Posterior vena cava (tissue), 2 donors: ENCODE measurements at regions not wholly inside any gene's neighbourhood (a gene's known extent, or its start where the extent isn't known, plus 50 kb on each side); places are given as distances from the start of the nearest gene placed in this dataset.

ENCODE experiments used
- DNase-seq: peaks from one replicate; pipeline ENCODE4 v3.0.0-alpha.2; 2020; ENCODE audit warnings: low spot score
- intact Hi-C, 2 donors: fragments of 100-400 bp; cut with DNase I; formaldehyde crosslinking; loops; one replicate each; pipeline versions ENCODE4 v1.14.1 to v1.14.2; 2022 to 2023
- donor health status: DM: yes; HTN: yes; CAD: no.
- donor health status: DM: yes; HTN: yes; CAD: no.

- intact Hi-C loops, result no loop called here
- no peak for DNase-seq
Observed at GRCh38 chr22:34115722-34116121, 195.4 kb upstream of the LARGE1 start.

GRCh38 chr22:34116126-34116525 is 195.8 kb upstream of the LARGE1 start:
- intact Hi-C loops, result no loop called here

GRCh38 chr22:34122042-34122441 is 201.8 kb upstream of the LARGE1 start:
- intact Hi-C loops, result no loop called here
- no peak for DNase-seq

More at GRCh38 chr22:34116126-34116525, 195.8 kb upstream of the LARGE1 start:
- no peak for DNase-seq

GRCh38 chr22:34129691-34130486 is 209.6 kb upstream of the LARGE1 start:
- no peak for DNase-seq
- intact Hi-C loops, result no loop called here

- DNase-seq, result no peak
- intact Hi-C loops, result no loop called here
Observed at GRCh38 chr22:34135749-34136148, 215.5 kb upstream of the LARGE1 start.

GRCh38 chr22:34150023-34150422 is 229.7 kb upstream of the LARGE1 start:
- intact Hi-C loops, result no loop called here
- no peak for DNase-seq

- no peak for DNase-seq
- intact Hi-C loops, result no loop called here
Observed at GRCh38 chr22:34159491-34159890, 239.2 kb upstream of the LARGE1 start.

GRCh38 chr22:34160141-34160783 is 240.0 kb upstream of the LARGE1 start:
- intact Hi-C loops, result no loop called here
- DNase-seq, result no peak

GRCh38 chr22:34161431-34162123 is 241.3 kb upstream of the LARGE1 start:
- intact Hi-C loops, result no loop called here
- DNase-seq, result no peak

- intact Hi-C loops, result no loop called here
- DNase-seq, result no peak
Observed at GRCh38 chr22:34198976-34199375, 278.7 kb upstream of the LARGE1 start.

GRCh38 chr22:34210301-34210700 is 290.0 kb upstream of the LARGE1 start:
- DNase-seq, result no peak
- intact Hi-C loops, result no loop called here

GRCh38 chr22:34214372-34214771 is 294.1 kb upstream of the LARGE1 start:
- intact Hi-C loops, result no loop called here
- DNase-seq, result no peak

- DNase-seq, result no peak
- intact Hi-C loops, result no loop called here
Observed at GRCh38 chr22:34225278-34225677, 305.0 kb upstream of the LARGE1 start.

- intact Hi-C loops, result no loop called here
- no peak for DNase-seq
Observed at GRCh38 chr22:34236527-34236926, 316.3 kb upstream of the LARGE1 start.

- DNase-seq, result no peak
- intact Hi-C loops, result no loop called here
Observed at GRCh38 chr22:34239421-34239820, 319.1 kb upstream of the LARGE1 start.

- no peak for DNase-seq
- intact Hi-C loops, result no loop called here
Observed at GRCh38 chr22:34243023-34243422, 322.7 kb upstream of the LARGE1 start.

GRCh38 chr22:34255042-34255441 is 334.8 kb upstream of the LARGE1 start:
- intact Hi-C loops, result no loop called here
- DNase-seq, result no peak

- no peak for DNase-seq
- intact Hi-C loops, result no loop called here
Observed at GRCh38 chr22:34278121-34278520, 357.8 kb upstream of the LARGE1 start.

- intact Hi-C loops, result no loop called here
- no peak for DNase-seq
Observed at GRCh38 chr22:34281738-34282137, 361.5 kb upstream of the LARGE1 start.

- intact Hi-C loops, result no loop called here
- no peak for DNase-seq
Observed at GRCh38 chr22:34283844-34284243, 363.6 kb upstream of the LARGE1 start.

- no peak for DNase-seq
- intact Hi-C loops, result no loop called here
Observed at GRCh38 chr22:34293324-34293723, 373.0 kb upstream of the LARGE1 start.
